Suppressor macrophage treated with lipopolysaccharide for 4 hours (primary cell): ENCODE measurements at regions not wholly inside any gene's neighbourhood (a gene's known extent, or its start where the extent isn't known, plus 50 kb on each side); places are given as distances from the start of the nearest gene placed in this dataset.
"Not testable (repeated sequence)": the region's sequence is repeated elsewhere in the genome, so short reads cannot be mapped to it uniquely, and the experiment has no call there.

Experiments
- DNase-seq: peaks from one replicate; pipeline ENCODE4 v3.0.0-alpha.2; 2020

- DNase-seq = no peak
These were observed 109.0 kb upstream of the ARSJ start for GRCh38 chr4:114088481-114088880.

GRCh38 chr4:114091546-114091945 lies 112.1 kb upstream of the ARSJ start:
- DNase-seq = no peak

GRCh38 chr4:114093221-114093715 lies 113.8 kb upstream of the ARSJ start:
- DNase-seq = no peak

- DNase-seq = no peak
These were observed 121.0 kb upstream of the ARSJ start for GRCh38 chr4:114100288-114101031.

- no peak for DNase-seq
These were observed 124.5 kb upstream of the ARSJ start for GRCh38 chr4:114103908-114104307.

GRCh38 chr4:114108869-114109268 lies 129.4 kb upstream of the ARSJ start:
- DNase-seq = no peak

- DNase-seq = no peak
These were observed 130.3 kb upstream of the ARSJ start for GRCh38 chr4:114109776-114110175.

GRCh38 chr4:114115526-114115925 lies 136.1 kb upstream of the ARSJ start:
- DNase-seq = no peak

GRCh38 chr4:114116861-114117260 lies 137.4 kb upstream of the ARSJ start:
- no peak for DNase-seq

- DNase-seq = no peak
These were observed 141.8 kb upstream of the ARSJ start for GRCh38 chr4:114121221-114121620.

- no peak for DNase-seq
These were observed 152.8 kb upstream of the ARSJ start for GRCh38 chr4:114132199-114132598.

GRCh38 chr4:114132830-114133229 lies 153.4 kb upstream of the ARSJ start:
- no peak for DNase-seq

- no peak for DNase-seq
These were observed 156.6 kb upstream of the ARSJ start for GRCh38 chr4:114136069-114136468.

GRCh38 chr4:114137984-114138383 lies 158.5 kb upstream of the ARSJ start:
- DNase-seq = no peak

GRCh38 chr4:114146947-114147618 lies 167.6 kb upstream of the ARSJ start:
- DNase-seq = peak; percentile 1

GRCh38 chr4:114147619-114148208 lies 168.3 kb upstream of the ARSJ start:
- DNase-seq = not testable (repeated sequence)

- DNase-seq = not testable (repeated sequence)
These were observed 169.1 kb upstream of the ARSJ start for GRCh38 chr4:114148372-114149070.

GRCh38 chr4:114156371-114156770 lies 176.9 kb upstream of the ARSJ start:
- DNase-seq = no peak

- DNase-seq = no peak
These were observed 182.4 kb upstream of the ARSJ start for GRCh38 chr4:114161809-114162208.

GRCh38 chr4:114163051-114163450 lies 183.6 kb upstream of the ARSJ start:
- DNase-seq = no peak

- DNase-seq = no peak
These were observed 194.5 kb upstream of the ARSJ start for GRCh38 chr4:114173968-114174367.

GRCh38 chr4:114177628-114178027 lies 198.2 kb upstream of the ARSJ start:
- DNase-seq = no peak

- DNase-seq = no peak
These were observed 198.9 kb upstream of the ARSJ start for GRCh38 chr4:114178392-114178791.
